Stimulated activated memory B cell treated with anti-CD40 and anti-IgM and Interleukin-4, amounts not matched to agents 10 μg/mL and 1 μg/mL and 100 μg/mL, for 72 hours (primary cell): ENCODE measurements at regions not wholly inside any gene's neighbourhood (a gene's known extent, or its start where the extent isn't known, plus 50 kb on each side); places are given as distances from the start of the nearest gene placed in this dataset.
"Not testable (repeated sequence)": the region's sequence is repeated elsewhere in the genome, so short reads cannot be mapped to it uniquely, and the experiment has no call there.

ENCODE experiments used
- ATAC-seq: fragments of 150-1000 bp; cut with Tn5 transposase; 2 replicates; pipeline ENCODE4 v1.10.0; 2021
- H3K27ac Mint-ChIP-seq: one replicate; pipeline ENCODE4 v1.8.0; 2022; ENCODE audit warnings: mild to moderate bottlenecking, mixed read lengths
- H3K27me3 Mint-ChIP-seq: one replicate; pipeline ENCODE4 v1.8.0; 2022; ENCODE audit warnings: mixed read lengths
- H3K36me3 Mint-ChIP-seq: one replicate; pipeline ENCODE4 v1.8.0; 2022; ENCODE audit warnings: mixed read lengths
- H3K4me1 Mint-ChIP-seq: one replicate; pipeline ENCODE4 v1.8.0; 2022; ENCODE audit warnings: mixed read lengths
- H3K4me3 Mint-ChIP-seq: one replicate; pipeline ENCODE4 v1.8.0; 2022; ENCODE audit warnings: mild to moderate bottlenecking, moderate library complexity, mixed read lengths
- H3K9me3 Mint-ChIP-seq: one replicate; pipeline ENCODE4 v1.8.0; 2022; ENCODE audit warnings: mixed read lengths

DNA sequence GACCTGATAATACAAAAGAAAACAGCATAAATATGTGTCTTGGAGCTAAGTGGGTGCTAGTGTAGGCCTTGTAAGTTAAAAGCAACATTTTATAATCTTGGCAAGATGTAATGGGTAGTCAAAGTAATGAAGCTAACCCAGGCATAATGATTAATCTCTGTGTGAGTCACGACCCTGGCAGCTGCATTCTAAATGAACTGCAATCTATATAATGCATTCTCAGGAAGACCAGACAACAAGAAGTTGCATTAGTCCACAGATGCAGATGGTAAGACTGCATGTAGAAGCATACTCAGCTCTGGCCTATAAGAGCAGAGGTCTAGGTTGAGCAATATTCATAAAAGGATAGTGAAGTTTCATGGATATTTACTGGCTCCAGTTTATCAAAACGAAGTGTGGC is 85.6 kb upstream of the ETAA1 start:
- Mint-ChIP-seq H3K4me1 (no peaks in the 10 kb centered on the region), H3K9me3 (no peaks in the 10 kb centered on the region), H3K27me3 (no peaks in the 10 kb centered on the region), H3K27ac (no peak overlapping the region), H3K36me3 (no peaks in the 10 kb centered on the region), H3K4me3 (no peak overlapping the region)
- ATAC-seq = no peak

DNA sequence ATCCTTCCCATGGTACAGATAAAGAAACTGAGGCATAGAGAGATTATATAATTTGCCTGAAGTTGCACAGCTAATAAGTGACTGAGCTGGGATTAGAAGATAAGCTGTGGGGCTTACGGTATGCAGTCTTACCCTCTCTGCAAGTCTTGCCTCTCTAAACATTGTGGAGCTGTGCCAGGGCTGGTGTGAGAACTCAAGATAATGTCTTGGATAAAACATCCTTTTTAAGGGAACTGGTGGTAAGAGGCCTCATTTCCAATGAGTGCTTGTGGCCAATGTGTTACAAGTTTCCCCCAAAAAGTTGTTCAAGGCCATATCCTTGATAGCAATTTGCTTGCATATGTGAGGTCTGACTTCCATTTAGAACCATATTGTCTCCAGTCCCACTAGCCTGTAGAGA is 84.3 kb upstream of the ETAA1 start:
- Mint-ChIP-seq H3K36me3 (no peaks in the 10 kb centered on the region), H3K27ac (no peak overlapping the region), H3K4me3 (no peak overlapping the region), H3K4me1 (no peaks in the 10 kb centered on the region), H3K27me3 (no peaks in the 10 kb centered on the region), H3K9me3 (no peaks in the 10 kb centered on the region)
- no peak for ATAC-seq

DNA sequence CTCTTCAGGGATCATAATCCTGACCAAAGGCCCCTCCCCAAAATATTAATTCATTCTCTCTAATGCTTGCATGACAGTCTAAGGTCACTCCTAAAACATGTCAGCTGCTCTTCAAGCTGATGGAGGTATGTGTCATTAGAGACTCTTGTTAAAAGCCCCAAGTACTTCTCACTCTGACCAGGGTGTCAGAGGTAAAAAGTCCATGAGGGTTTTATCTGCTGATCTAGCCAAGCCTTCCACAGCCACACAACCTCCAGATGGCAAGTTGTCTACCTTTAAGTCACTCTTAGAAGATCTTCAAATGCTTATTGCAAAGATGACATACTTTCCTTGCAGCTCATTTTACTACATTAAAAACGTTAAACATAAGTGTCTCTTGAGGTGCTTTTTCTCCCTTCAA is 83.6 kb upstream of the ETAA1 start:
- ATAC-seq = no peak
- no peaks in the 10 kb centered on the region for H3K9me3 Mint-ChIP-seq
- H3K4me3 Mint-ChIP-seq = no peak overlapping the region
- no peaks in the 10 kb centered on the region for H3K36me3 Mint-ChIP-seq
- no peaks in the 10 kb centered on the region for H3K4me1 Mint-ChIP-seq
- H3K27ac Mint-ChIP-seq = no peak overlapping the region
- H3K27me3 Mint-ChIP-seq = no peaks in the 10 kb centered on the region

DNA sequence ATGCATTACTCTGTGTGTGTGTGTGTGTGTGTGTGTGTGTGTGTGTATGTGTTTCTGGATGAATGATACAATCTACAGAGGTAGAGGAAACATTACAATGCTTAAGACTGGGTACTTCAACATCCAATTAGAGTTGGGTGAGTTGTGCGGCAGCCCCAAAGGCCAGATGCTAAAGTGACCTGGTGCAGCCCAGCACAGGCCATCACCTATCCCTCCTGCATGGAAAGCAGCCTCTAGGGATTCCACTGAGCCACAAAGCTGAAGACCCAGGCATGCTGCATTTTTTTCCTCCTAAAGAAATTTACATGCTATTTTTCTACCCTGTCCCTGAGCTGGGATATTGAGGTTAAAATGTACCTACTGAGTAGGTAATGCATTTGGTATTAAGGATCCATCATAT is 79.1 kb upstream of the ETAA1 start:
- H3K27ac Mint-ChIP-seq = no peak overlapping the region
- H3K9me3 Mint-ChIP-seq = no peaks in the 10 kb centered on the region
- H3K27me3 Mint-ChIP-seq = no peaks in the 10 kb centered on the region
- H3K4me3 Mint-ChIP-seq = no peak overlapping the region
- H3K36me3 Mint-ChIP-seq = no peaks in the 10 kb centered on the region
- peak; percentile 27 for ATAC-seq
- H3K4me1 Mint-ChIP-seq = no peaks in the 10 kb centered on the region

DNA sequence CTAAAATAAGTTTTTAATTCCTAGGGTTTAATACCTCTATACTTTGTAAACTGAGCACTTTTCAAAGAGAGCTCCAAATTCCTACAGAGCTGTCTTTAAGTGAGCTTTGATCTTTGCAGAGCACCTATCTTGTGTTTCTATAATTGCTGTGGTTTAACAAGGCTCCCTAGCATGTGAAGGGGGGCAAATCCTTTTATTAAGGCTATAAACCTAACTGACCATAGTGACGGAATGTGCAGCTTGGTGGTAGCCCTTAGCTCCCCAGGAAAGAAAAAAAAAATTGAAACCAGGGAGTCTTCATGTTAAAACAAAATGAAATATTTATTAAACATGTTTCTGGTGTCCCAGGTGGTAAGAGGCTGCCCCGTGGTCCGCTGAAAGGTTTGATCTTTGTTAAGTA is 78.6 kb upstream of the ETAA1 start:
- no peaks in the 10 kb centered on the region for H3K4me1 Mint-ChIP-seq
- no peak overlapping the region for H3K4me3 Mint-ChIP-seq
- no peak overlapping the region for H3K27ac Mint-ChIP-seq
- no peaks in the 10 kb centered on the region for H3K27me3 Mint-ChIP-seq
- H3K36me3 Mint-ChIP-seq = no peaks in the 10 kb centered on the region
- no peak for ATAC-seq
- H3K9me3 Mint-ChIP-seq = no peaks in the 10 kb centered on the region

DNA sequence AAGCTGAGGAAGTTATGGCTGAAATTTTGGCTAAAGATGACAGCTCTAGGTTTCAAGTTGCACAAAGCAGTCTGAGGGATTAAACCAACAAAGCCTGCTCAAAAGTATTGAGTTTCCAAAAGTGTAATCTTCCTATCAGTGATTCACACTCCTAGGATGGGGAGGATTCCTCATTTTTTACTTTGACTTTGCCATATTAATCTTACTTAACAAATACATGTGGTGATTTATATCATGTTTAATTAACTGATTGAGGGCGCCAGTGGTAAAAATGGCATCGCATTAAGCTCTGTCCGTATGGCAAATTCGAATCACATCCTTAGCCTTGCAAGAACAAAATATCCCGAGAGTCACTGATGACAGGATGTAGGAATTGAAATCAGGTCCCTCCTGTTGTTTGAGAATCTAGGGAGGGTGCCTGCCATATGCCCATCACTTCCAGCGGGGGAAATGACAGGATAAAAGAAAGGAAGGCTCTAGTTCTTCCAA is 78.1 kb upstream of the ETAA1 start:
- Mint-ChIP-seq H3K9me3 (no peaks in the 10 kb centered on the region), H3K36me3 (no peaks in the 10 kb centered on the region), H3K4me1 (no peaks in the 10 kb centered on the region), H3K27ac (no peak overlapping the region), H3K4me3 (no peak overlapping the region), H3K27me3 (no peaks in the 10 kb centered on the region)
- no peak for ATAC-seq

DNA sequence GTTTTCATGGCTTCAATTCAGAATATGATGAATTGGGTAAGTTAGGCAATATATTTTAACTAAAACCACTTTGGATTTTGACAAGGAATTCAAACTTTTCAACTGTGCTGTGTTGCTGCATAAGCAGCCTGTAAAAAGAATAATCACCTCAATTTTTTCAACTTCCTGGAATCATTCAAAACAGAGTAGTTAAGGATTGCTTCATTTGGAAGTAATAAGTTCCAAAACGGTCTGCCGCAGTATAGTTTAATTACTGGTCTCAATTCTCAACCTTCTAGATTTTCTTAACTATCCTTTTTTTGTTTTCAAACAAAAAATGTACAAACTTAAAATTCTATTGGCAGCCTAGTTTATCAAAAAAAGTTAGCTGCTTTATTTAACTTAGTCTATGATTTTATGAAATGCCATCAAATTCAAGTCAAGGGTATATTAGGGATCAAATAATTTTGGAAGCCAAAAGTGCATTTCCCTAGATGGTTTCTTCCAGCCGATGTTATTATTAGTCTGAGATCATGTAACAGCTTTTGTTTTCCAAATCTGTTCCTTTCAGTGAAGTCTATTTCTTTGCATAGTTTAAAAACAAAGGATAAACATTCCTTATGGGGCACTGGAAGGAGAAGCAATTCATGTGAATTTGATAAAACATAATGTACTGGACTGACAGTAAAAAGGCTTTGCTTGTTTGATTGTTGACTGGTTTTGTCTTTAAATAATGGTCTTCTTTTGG is 76.1 kb upstream of the ETAA1 start:
- ATAC-seq = no peak
- Mint-ChIP-seq H3K4me1 (no peaks in the 10 kb centered on the region), H3K36me3 (no peaks in the 10 kb centered on the region), H3K4me3 (no peak overlapping the region), H3K9me3 (no peaks in the 10 kb centered on the region), H3K27me3 (no peaks in the 10 kb centered on the region), H3K27ac (no peak overlapping the region)

DNA sequence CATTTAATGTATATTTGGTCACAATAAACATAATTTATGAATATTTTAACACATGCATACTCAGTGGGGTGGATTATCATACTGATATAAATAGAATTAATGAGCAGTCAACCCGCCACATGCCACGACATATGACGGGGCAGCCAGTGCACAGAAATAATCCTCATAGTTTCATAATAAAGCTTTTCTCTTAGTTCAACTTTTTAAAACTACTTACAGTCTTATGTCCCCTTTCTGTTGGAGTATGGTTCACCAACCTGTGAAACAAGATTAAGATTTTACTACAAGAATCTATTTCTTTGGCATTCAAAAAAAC is 75.6 kb upstream of the ETAA1 start:
- Mint-ChIP-seq H3K4me3 (no peak overlapping the region), H3K36me3 (no peaks in the 10 kb centered on the region), H3K27ac (no peak overlapping the region), H3K9me3 (no peaks in the 10 kb centered on the region), H3K4me1 (no peaks in the 10 kb centered on the region), H3K27me3 (peaks cover 3% of the 10 kb centered on the region)
- no peak for ATAC-seq

DNA sequence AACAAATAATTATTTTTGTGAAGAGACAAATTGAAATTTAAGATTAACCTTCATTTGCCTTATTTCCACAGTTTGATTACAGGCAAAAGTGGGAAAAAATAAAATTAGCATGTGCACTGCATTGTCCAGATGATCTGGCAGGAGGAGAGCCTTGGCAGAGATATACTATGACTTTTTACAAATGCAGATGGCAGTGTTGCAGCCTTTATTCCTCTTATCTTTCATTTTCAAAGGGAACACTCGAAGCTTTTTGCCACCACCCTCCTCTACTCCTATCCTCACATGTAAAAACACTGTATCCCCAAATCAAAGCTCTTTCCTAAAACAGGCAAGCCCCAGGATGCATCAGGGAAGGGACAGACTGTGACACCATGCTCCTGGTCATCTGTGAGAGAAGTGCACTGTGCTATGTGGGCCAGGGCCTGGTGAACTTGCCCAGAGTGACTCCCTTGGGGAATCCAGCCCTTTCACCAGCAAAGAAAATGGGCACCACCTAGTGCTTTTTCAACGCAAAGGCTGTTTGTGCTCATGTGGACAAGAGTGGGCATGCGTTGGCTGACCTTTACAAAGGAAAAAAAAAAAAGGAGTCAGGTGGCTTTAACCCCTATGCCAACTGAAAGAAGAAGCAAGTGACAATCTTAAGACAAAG is 74.7 kb upstream of the ETAA1 start:
- no peaks in the 10 kb centered on the region for H3K9me3 Mint-ChIP-seq
- ATAC-seq = peak; percentile 28
- peaks cover 7% of the 10 kb centered on the region for H3K27me3 Mint-ChIP-seq
- H3K4me1 Mint-ChIP-seq = no peaks in the 10 kb centered on the region
- no peaks in the 10 kb centered on the region for H3K36me3 Mint-ChIP-seq
- no peak overlapping the region for H3K4me3 Mint-ChIP-seq
- no peak overlapping the region for H3K27ac Mint-ChIP-seq

DNA sequence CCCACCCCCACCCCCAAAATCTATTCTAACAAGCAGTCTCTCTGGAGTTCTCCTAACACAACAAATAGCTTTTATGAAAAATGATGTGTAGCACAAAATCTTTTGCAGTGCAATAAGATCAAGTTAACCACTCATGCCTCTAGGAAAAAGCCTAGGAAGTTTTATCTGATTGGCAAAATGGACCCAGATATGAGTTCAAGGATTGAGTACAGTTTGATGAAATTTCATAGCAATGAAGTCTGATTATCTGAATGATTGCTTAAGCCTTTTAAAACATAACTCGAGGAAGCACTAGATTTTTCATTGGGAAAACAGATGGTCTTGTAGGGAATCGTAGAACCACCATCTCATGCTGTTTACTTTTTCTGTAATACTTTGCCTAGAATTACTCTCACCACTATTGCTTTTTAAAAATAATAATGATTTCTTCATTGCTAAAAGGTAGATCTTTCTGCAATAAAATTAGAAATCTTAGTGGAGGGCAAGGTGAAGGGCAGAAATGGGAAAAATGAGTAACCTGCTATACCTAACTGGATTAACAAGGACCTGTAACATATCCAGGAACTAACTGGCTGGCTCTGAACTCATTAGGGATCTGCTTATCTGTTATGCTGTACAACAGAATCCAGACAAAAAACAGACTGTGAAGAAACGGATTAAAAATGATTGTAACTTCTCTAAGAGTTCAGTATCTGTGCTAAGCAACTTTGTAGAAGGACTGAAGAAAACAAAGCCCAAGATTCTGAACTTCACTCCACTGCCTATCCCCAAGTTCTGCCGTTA is 73.7 kb upstream of the ETAA1 start:
- Mint-ChIP-seq H3K9me3 (no peaks in the 10 kb centered on the region), H3K4me1 (no peaks in the 10 kb centered on the region), H3K27ac (no peak overlapping the region), H3K27me3 (peaks cover 7% of the 10 kb centered on the region), H3K36me3 (no peaks in the 10 kb centered on the region), H3K4me3 (no peak overlapping the region)
- ATAC-seq = no peak

DNA sequence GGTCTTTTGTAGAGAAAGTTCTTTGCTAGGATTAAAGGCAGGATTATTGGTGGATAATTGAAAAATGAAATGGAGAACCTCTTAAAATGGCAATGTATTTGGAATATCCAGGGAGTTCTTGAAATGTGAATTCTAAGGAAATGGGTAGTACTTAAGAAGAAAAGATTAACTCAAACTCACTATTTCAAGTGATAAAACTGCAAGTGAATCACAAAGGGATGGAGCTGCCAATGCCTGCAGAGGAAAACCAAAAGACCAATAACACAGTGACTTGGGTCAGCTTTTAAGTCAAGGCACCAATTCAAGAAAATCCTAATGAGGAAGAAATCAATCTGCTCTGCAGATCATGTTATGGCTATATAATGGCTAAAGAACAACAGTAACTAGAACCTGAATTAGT is 67.6 kb upstream of the ETAA1 start:
- Mint-ChIP-seq H3K4me1 (no peaks in the 10 kb centered on the region), H3K4me3 (no peak overlapping the region)

DNA sequence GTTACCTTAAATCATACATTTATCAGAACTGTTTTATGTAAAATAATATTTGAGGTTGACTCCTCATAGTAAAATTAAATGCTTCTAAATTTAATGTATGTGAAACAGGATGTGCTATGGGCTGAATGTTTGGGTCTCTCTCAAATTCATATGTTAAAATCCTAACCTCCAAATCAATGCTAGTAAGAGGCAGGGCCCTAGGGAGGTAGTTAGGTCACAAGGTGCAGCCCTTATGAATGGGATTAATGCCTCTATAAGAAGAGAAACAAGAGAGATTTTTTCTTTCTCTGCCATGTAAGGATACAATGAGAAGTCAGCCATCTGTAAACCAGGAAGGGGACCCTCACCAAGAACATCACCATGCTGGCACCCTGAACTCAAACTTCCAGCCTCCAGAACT is 67.2 kb upstream of the ETAA1 start:
- H3K36me3 Mint-ChIP-seq = no peaks in the 10 kb centered on the region
- no peak for ATAC-seq
- H3K9me3 Mint-ChIP-seq = no peaks in the 10 kb centered on the region
- no peak overlapping the region for H3K27ac Mint-ChIP-seq
- peaks cover 29% of the 10 kb centered on the region for H3K27me3 Mint-ChIP-seq
- no peaks in the 10 kb centered on the region for H3K4me1 Mint-ChIP-seq
- no peak overlapping the region for H3K4me3 Mint-ChIP-seq

More for the DNA sequence above, 67.6 kb upstream of the ETAA1 start:
- peaks cover 29% of the 10 kb centered on the region for H3K27me3 Mint-ChIP-seq
- H3K27ac Mint-ChIP-seq = no peak overlapping the region
- H3K9me3 Mint-ChIP-seq = no peaks in the 10 kb centered on the region
- no peaks in the 10 kb centered on the region for H3K36me3 Mint-ChIP-seq
- ATAC-seq = no peak

DNA sequence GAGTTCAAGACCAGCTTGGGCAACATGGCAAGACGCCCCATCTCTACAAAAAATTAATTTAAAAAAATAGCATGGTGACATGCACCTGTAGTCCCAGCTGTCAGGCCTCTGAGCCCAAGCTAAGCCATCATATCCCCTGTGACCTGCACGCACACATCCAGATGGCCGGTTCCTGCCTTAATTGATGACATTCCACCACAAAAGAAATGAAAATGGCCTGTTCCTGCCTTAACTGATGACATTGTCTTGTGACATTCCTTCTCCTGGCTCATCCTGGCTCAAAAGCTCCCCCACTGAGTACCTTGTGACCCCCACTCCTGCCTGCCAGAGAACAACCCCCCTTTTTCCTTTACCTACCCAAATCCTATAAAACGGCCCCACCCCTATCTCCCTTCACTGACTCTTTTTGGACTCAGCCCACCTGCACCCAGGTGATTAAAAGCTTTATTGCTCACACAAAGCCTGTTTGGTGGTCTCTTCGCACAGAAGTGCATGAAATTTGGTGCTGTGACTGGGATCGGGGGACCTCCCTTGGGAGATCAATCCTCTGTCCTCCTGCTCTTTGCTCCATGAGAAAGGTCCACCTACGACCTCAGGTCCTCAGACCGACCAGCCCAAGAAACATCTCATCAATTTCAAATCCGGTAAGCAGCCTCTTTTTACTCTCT is 65.6 kb upstream of the ETAA1 start:
- H3K4me1 Mint-ChIP-seq, ATAC-seq: not testable (repeated sequence)

DNA sequence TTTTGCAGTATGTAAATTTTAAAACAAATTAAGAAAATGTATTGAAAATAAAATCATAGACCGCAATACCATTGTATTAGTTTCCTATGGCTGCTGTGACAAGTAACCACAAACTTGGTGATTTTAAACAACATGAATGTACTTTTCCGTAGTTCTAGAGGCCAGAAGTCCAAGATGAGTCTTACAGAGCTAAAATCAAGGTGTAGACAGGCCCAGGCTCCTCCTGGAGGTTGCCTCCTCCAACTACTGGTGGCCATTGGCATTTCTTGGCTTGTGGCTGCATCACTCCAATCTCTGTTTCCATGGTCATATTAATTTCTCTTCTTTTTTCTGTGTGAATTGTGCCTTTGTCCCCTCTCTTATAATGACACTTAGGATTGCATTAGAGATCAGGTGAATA is 59.2 kb upstream of the ETAA1 start:
- H3K36me3 Mint-ChIP-seq = no peaks in the 10 kb centered on the region
- H3K4me3 Mint-ChIP-seq = no peak overlapping the region
- no peak overlapping the region for H3K27ac Mint-ChIP-seq
- H3K4me1 Mint-ChIP-seq = no peaks in the 10 kb centered on the region
- ATAC-seq = no peak
- peaks cover 3% of the 10 kb centered on the region for H3K9me3 Mint-ChIP-seq
- H3K27me3 Mint-ChIP-seq = peaks cover 16% of the 10 kb centered on the region

More for the DNA sequence above, 65.6 kb upstream of the ETAA1 start:
- H3K4me3 Mint-ChIP-seq, H3K27ac Mint-ChIP-seq, H3K9me3 Mint-ChIP-seq, H3K36me3 Mint-ChIP-seq: not testable (repeated sequence)
- H3K27me3 Mint-ChIP-seq = peaks cover 26% of the 10 kb centered on the region

DNA sequence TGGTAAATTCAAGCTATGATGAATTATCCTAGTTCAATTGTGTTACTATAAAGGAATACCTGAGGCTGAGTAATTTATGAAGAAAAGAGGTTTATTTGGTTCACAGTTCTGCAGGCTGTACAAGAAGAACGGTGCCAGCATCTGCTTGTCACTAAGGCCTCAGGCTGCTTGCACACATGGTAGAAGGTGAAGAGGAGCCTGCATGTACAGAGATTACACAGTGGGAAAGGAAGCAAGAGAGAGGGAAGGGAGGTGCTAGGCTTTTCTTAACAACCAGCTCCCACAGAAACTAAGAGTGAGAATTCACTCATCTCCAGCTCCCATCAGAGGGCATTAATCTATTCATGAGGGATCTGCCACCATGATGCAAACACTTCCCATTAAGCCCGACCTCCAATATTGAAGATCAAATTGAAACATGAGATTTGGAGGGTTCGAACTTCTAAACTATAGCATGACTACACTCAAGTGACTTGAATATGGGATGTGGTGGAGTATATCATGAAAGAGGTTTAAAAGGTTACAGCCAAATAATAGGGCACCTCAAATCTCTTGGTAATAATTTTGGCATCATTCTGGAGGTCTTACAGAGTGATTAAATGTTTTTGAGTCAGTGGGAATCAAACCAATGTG is 58.4 kb upstream of the ETAA1 start:
- H3K9me3 Mint-ChIP-seq = peaks cover 3% of the 10 kb centered on the region
- H3K36me3 Mint-ChIP-seq = no peaks in the 10 kb centered on the region
- H3K27ac Mint-ChIP-seq = no peak overlapping the region
- H3K4me1 Mint-ChIP-seq = no peaks in the 10 kb centered on the region
- peaks cover 16% of the 10 kb centered on the region for H3K27me3 Mint-ChIP-seq
- ATAC-seq = no peak
- no peak overlapping the region for H3K4me3 Mint-ChIP-seq
